GM23338 (cell line): ENCODE measurements at regions not wholly inside any gene's neighbourhood (a gene's known extent, or its start where the extent isn't known, plus 50 kb on each side); places are given as distances from the start of the nearest gene placed in this dataset.

Experiments
- ATAC-seq: fragments of 200-7000 bp; cut with Tn5 transposase; 3 replicates; pipeline ENCODE4 v1.9.1; 2020
- DNase-seq: peaks from one replicate; pipeline ENCODE4 v3.0.0-alpha.2; 2015; ENCODE audit warnings: low spot score
- H2AFZ ChIP-seq: fragments of 200-600 bp; sonication (generic); 2 replicates; pipeline ENCODE4 v1.8.0; 2016; ENCODE audit warnings: antibody characterized with exemption, mild to moderate bottlenecking, moderate library complexity
- H3F3A ChIP-seq: fragments of 200-600 bp; sonication (generic); replicated peaks from 2 replicates; pipeline ENCODE4 v1.8.0; 2017; ENCODE audit warnings: antibody characterized with exemption, mixed run types, low read depth
- H3K27ac ChIP-seq: fragments of 200-600 bp; sonication (generic); 2 replicates; pipeline ENCODE4 v1.6.1; 2016; ENCODE audit warnings: low read depth
- H3K27me3 ChIP-seq: fragments of 200-600 bp; sonication (generic); 2 replicates; pipeline ENCODE4 v1.8.0; 2016; ENCODE audit warnings: mild to moderate bottlenecking, mixed run types, moderate library complexity; ENCODE audit not compliant: insufficient read depth
- H3K36me3 ChIP-seq: fragments of 200-600 bp; sonication (generic); 2 replicates; pipeline ENCODE4 v1.8.0; 2016; ENCODE audit warnings: mild to moderate bottlenecking; ENCODE audit not compliant: insufficient read depth
- H3K4me1 ChIP-seq: fragments of 200-600 bp; sonication (generic); 2 replicates; pipeline ENCODE4 v1.8.0; 2016; ENCODE audit warnings: mild to moderate bottlenecking, moderate library complexity; ENCODE audit not compliant: insufficient read depth
- H3K4me2 ChIP-seq: fragments of 200-600 bp; sonication (generic); 2 replicates; pipeline ENCODE4 v1.7.1; 2017; ENCODE audit warnings: mixed run types
- H3K4me3 ChIP-seq: fragments of 200-600 bp; sonication (generic); 2 replicates; pipeline ENCODE4 v1.6.1; 2016; ENCODE audit warnings: mixed run types
- H3K79me2 ChIP-seq: fragments of 200-600 bp; sonication (generic); replicated peaks from 2 replicates; pipeline ENCODE4 v1.8.0; 2017; ENCODE audit warnings: mild to moderate bottlenecking; ENCODE audit not compliant: insufficient read depth
- H3K9me2 ChIP-seq: fragments of 200-600 bp; sonication (generic); 2 replicates; pipeline ENCODE4 v1.8.0; 2017; ENCODE audit not compliant: insufficient read depth
- H4K20me1 ChIP-seq: fragments of 200-600 bp; sonication (generic); replicated peaks from 2 replicates; pipeline ENCODE4 v1.8.0; 2017; ENCODE audit warnings: mild to moderate bottlenecking; ENCODE audit not compliant: insufficient read depth
- H3K27ac Mint-ChIP-seq: 2 replicates; pipeline ENCODE4 v1.8.0; 2020; ENCODE audit warnings: inconsistent platforms, mild to moderate bottlenecking, moderate library complexity, mixed read lengths
- H3K27me3 Mint-ChIP-seq: 3 replicates; pipeline ENCODE4 v1.8.0; 2022; ENCODE audit warnings: low read depth, mild to moderate bottlenecking, moderate library complexity, mixed read lengths, inconsistent platforms; ENCODE audit not compliant: insufficient read depth, poor library complexity
- H3K36me3 Mint-ChIP-seq: 3 replicates; pipeline ENCODE4 v1.8.0; 2021; ENCODE audit warnings: low read depth, mild to moderate bottlenecking, inconsistent platforms, moderate library complexity, mixed read lengths
- H3K4me1 Mint-ChIP-seq: 3 replicates; pipeline ENCODE4 v1.8.0; 2020; ENCODE audit warnings: mild to moderate bottlenecking, inconsistent platforms, mixed read lengths
- H3K4me3 Mint-ChIP-seq: 3 replicates; pipeline ENCODE4 v1.8.0; 2021; ENCODE audit warnings: moderate library complexity, mild to moderate bottlenecking, inconsistent platforms, mixed read lengths
- H3K9me3 Mint-ChIP-seq: 3 replicates; pipeline ENCODE4 v1.8.0; 2020; ENCODE audit warnings: moderate library complexity, mild to moderate bottlenecking, inconsistent platforms, mixed read lengths
- CREB1 ChIP-seq: fragments of 250-450 bp; sonication (Bioruptor Pico); IDR thresholded peaks from 2 replicates; pipeline ENCODE4 v1.5.0; 2020; ENCODE audit warnings: low read depth, mild to moderate bottlenecking, moderate library complexity
- CTCF ChIP-seq, 2 experiments: fragments of 200-600 bp in 1 of 2; sonication (generic) in 1 of 2; conservative IDR thresholded peaks; 2 replicates each; pipeline versions ENCODE4 v1.5.1 to v1.6.1; 2016 to 2017; ENCODE audit warnings: antibody characterized with exemption in 2 of 2, low read depth in 2 of 2, mild to moderate bottlenecking in 2 of 2, moderate library complexity in 1 of 2
- ETS1 ChIP-seq: IDR thresholded peaks from 2 replicates; pipeline ENCODE4 v1.6.1; 2016; ENCODE audit warnings: antibody characterized with exemption
- JUNB ChIP-seq: IDR thresholded peaks from one replicate; pipeline ENCODE4 v1.6.1; 2016; ENCODE audit warnings: antibody characterized with exemption; ENCODE audit not compliant: unreplicated experiment
- NANOG ChIP-seq: IDR thresholded peaks from 2 replicates; pipeline ENCODE4 v1.6.1; 2016; ENCODE audit warnings: antibody characterized with exemption, borderline replicate concordance
- POLR2AphosphoS5 ChIP-seq: IDR thresholded peaks from 2 replicates; pipeline ENCODE4 v1.6.1; 2016; ENCODE audit warnings: antibody characterized with exemption, low read depth
- STAT1 ChIP-seq: IDR thresholded peaks from one replicate; pipeline ENCODE4 v1.6.1; 2016; ENCODE audit warnings: antibody characterized with exemption; ENCODE audit not compliant: unreplicated experiment
- ZNF462 ChIP-seq: fragments of 250-450 bp; sonication (Bioruptor Pico); IDR thresholded peaks from 2 replicates; pipeline ENCODE4 v1.5.0; 2020; ENCODE audit warnings: mild to moderate bottlenecking, moderate library complexity

GRCh38 chr6:132028029-132028428 is 76.9 kb upstream of the CCN2 start (continued):
- TF ChIP-seq ZNF462 (CRISPR knock-in tag) = no peak

- no peaks in the 10 kb centered on the region for H3K36me3 Mint-ChIP-seq
- Histone ChIP-seq H3K9me2 (no peaks in the 10 kb centered on the region), H3K4me1 (peaks cover 20% of the 10 kb centered on the region), H2AFZ (no peak overlapping the region), H3F3A (no peaks in the 10 kb centered on the region), H3K4me2 (no peak overlapping the region; the same call in 1 of the 2 replicates), H4K20me1 (no peaks in the 10 kb centered on the region), H3K27ac (no peak overlapping the region), H3K79me2 (no peaks in the 10 kb centered on the region), H3K27me3 (no peaks in the 10 kb centered on the region), H3K36me3 (no peaks in the 10 kb centered on the region), H3K4me3 (no peak overlapping the region)
- no peaks in the 10 kb centered on the region for H3K27me3 Mint-ChIP-seq
- TF ChIP-seq CTCF (conservative IDR thresholded peaks at IDR 0.05; ENCODE audit: low read depth in 2 of 2) (no peak), JUNB (no peak), NANOG (no peak), ETS1 (no peak), STAT1 (no peak), CREB1 (CRISPR knock-in tag) (no peak), POLR2AphosphoS5 (no peak)
- H3K4me1 Mint-ChIP-seq = peaks cover 22% of the 10 kb centered on the region
- H3K9me3 Mint-ChIP-seq = no peaks in the 10 kb centered on the region; the same call in 2 of the 3 replicates
- H3K27ac Mint-ChIP-seq = peak overlapping the region; percentile 37; the same call in 1 of the 2 replicates
- peak; percentile 13 for DNase-seq
- ATAC-seq = peak; percentile 76
- no peak overlapping the region for H3K4me3 Mint-ChIP-seq
Measured at GRCh38 chr6:132025468-132025867, 74.3 kb upstream of the CCN2 start.
